Heart left ventricle (tissue), 13 donors: ENCODE measurements at regions not wholly inside any gene's neighbourhood (a gene's known extent, or its start where the extent isn't known, plus 50 kb on each side); places are given as distances from the start of the nearest gene placed in this dataset.

Experiments
- CTCF ChIP-seq, 12 donors: fragments of 200-600 bp; sonication (generic) in 4 of 12; IDR thresholded peaks; one replicate each; pipeline versions ENCODE4 v1.5.0 to v1.8.0; 2018 to 2022; ENCODE audit warnings: antibody characterized with exemption in 12 of 12, mild to moderate bottlenecking in 5 of 12
- POLR2A ChIP-seq, 2 donors: fragments of 450-650 bp; IDR thresholded peaks; one replicate each; pipeline ENCODE4 v1.6.1; 2017; ENCODE audit warnings: antibody characterized with exemption in 2 of 2, mild to moderate bottlenecking in 2 of 2, moderate library complexity in 2 of 2
- donor health status: ischemic (EF 13 %, LVEDD 7.1; RV severe dilation, severe dysfunction).
- donor health status: DM: no; HTN: yes; CAD: no.
- donor health status: DM: no; HTN: no; CAD: no.
- donor health status: ischemic (EF 25% LVEDD 6.9; RV normal size, moderate dysfunction).
- donor health status: ischemic (EF 25% LVEDD 5.7; RV mildly dilated, moderate dysfunction).
- donor health status: ischemic (EF 35%, LVEDD 5.7; RV mildly dilated, moderate dysfunction).
- donor health status: nonischemic (EF 11% LVEDD 7.7; RV severe dilation, severe dysfunction).
- donor health status: DM: yes; HTN: yes; CAD: no.
- donor health status: PGD.
- donor health status: ischemic (EF 29% LVEDD 5.4; RV normal size, mild dysfunction).
- donor health status: nonischemic (EF 23%, LVEDD 6.1; RV moderate dilation, normal function).

- TF ChIP-seq CTCF (IDR thresholded peaks at IDR 0.05), result no peak
- no peak for TF ChIP-seq POLR2A (IDR thresholded peaks at IDR 0.05)
Measured at GRCh38 chr12:59432057-59432456, 163.8 kb upstream of the SLC16A7 start.
